ENCODE measurements at regions not wholly inside any gene's neighbourhood (a gene's known extent, or its start where the extent isn't known, plus 50 kb on each side); places are given as distances from the start of the nearest gene placed in this dataset.
A peak's percentile ranks its signal among the peaks of the same experiment; 100 is the strongest.

GRCh38 chr12:68530965-68531364 is 79.7 kb upstream of the RAP1B start (continued):
- TF ChIP-seq PATZ1 (tag by site-specific recombination; IDR thresholded peaks at IDR 0.05) (no peak), ZNF843 (tag by site-specific recombination; IDR thresholded peaks at IDR 0.05) (peak; percentile 49; the same call in 1 of the 2 replicates), ZNF398 (tag by site-specific recombination; IDR thresholded peaks at IDR 0.05) (0 out of 2 replicates have a peak, but pooled peaks have one; percentile 35), ZNF423 (tag by site-specific recombination; IDR thresholded peaks at IDR 0.05) (no peak), ATF2 (tag by site-specific recombination; IDR thresholded peaks at IDR 0.05; ENCODE audit: low read depth) (no peak), ZEB2 (tag by site-specific recombination; IDR thresholded peaks at IDR 0.05) (peak; percentile 83), MZF1 (tag by site-specific recombination; IDR thresholded peaks at IDR 0.05; ENCODE audit: borderline replicate concordance) (peak; percentile 82), BCL6B (tag by site-specific recombination; IDR thresholded peaks at IDR 0.05) (peak; percentile 40; the same call in 1 of the 2 replicates), ZBTB10 (tag by site-specific recombination; IDR thresholded peaks at IDR 0.05) (no peak), ZNF660 (tag by site-specific recombination; IDR thresholded peaks at IDR 0.05) (0 out of 2 replicates have a peak, but pooled peaks have one; percentile 18), GFI1B (tag by site-specific recombination; IDR thresholded peaks at IDR 0.05) (no peak), ZNF2 (tag by site-specific recombination; IDR thresholded peaks at IDR 0.05) (0 out of 2 replicates have a peak, but pooled peaks have one; percentile 35), ZBTB8A (tag by site-specific recombination; IDR thresholded peaks at IDR 0.05) (no peak), GLIS1 (tag by site-specific recombination; IDR thresholded peaks at IDR 0.05) (peak; percentile 92)

GRCh38 chr12:68532204-68532886 is 78.4 kb upstream of the RAP1B start:
- POLR2A ChIA-PET, result interaction anchor here (0.7 kb wide), 1 partner anchor 107 kb away, joined by 4 read pairs; no protein-coding TSS in a partner anchor

More at GRCh38 chr12:68532204-68532886, 78.4 kb upstream of the RAP1B start:
- no peak for TF ChIP-seq ATF2 (tag by site-specific recombination; IDR thresholded peaks at IDR 0.05; ENCODE audit: low read depth)
- no peaks in the 10 kb centered on the region for H3K9me3 ChIP-seq (ENCODE audit: control insufficient read depth, insufficient read depth, low read depth, low read length)
- H3K4me1 ChIP-seq (ENCODE audit: control insufficient read depth, insufficient read depth, low read length), result no peaks in the 10 kb centered on the region
- no peak overlapping the region for H3K4me3 ChIP-seq (ENCODE audit: low read depth, low read length)
- no peak overlapping the region for H3K27ac ChIP-seq (ENCODE audit: extremely low read depth, low read depth, low read length)
- H3K36me3 ChIP-seq (ENCODE audit: control insufficient read depth in 2 of 2, insufficient read depth in 1 of 2, low read length in 2 of 2), result no peaks in the 10 kb centered on the region
- CTCF ChIA-PET, result no interaction called here

All from HEK293 (cell line).